Inflammatory macrophage treated with lipopolysaccharide for 4 hours (primary cell): ENCODE measurements at regions not wholly inside any gene's neighbourhood (a gene's known extent, or its start where the extent isn't known, plus 50 kb on each side); places are given as distances from the start of the nearest gene placed in this dataset.

Experiments used
- DNase-seq: peaks from one replicate; pipeline ENCODE4 v3.0.0-alpha.2; 2020

- DNase-seq = no peak
Measured at GRCh38 chr1:4017636-4018365, 117.7 kb upstream of the C1orf174 start.

- no peak for DNase-seq
Measured at GRCh38 chr1:4018466-4019146, 118.5 kb upstream of the C1orf174 start.

DNA sequence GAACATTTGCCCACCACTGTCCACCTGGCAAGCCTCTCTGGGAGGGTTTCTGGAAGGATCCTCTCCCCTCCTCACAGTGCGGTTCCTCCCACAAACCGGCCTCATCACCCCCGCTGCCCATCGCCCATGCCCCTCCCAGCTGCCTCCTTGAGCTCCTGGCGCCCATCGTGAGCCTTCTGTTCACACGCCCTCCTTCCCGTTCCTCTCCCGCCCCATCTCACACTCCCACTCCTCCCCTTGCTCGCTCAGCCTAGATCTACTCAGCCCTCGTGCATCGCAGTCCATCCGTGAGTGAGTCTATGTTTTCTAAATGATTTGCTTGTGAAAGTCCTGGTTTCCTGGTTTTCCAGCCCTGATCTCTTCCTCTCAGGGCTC, 119.1 kb upstream of the C1orf174 start:
- DNase-seq = no peak

- DNase-seq = no peak
Measured at GRCh38 chr1:4019606-4020331, 119.7 kb upstream of the C1orf174 start.

DNA sequence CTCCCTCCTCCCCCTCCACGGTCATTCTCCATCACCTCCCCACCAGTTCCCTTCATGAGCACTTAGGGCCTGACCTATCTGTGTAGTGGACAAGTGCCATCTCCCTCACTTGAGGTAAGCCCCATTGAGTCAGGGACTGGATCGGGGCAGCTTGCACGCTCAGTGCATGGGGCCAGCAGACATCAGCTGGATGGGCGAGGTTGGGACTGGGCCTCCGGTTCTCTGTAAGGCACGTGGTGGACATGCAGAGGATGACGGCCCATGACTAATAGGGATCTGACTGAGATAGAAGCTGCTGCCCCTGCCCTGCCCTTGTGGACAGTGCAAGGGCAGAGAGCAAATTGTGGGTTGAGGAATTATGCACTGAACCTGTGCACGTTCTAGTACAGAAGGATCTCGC, 120.4 kb upstream of the C1orf174 start:
- no peak for DNase-seq

GRCh38 chr1:4021136-4021973, 121.3 kb upstream of the C1orf174 start:
- DNase-seq = no peak

- no peak for DNase-seq
Measured at GRCh38 chr1:4021974-4022268, 121.8 kb upstream of the C1orf174 start.

GRCh38 chr1:4022715-4023114, 122.6 kb upstream of the C1orf174 start:
- no peak for DNase-seq

DNA sequence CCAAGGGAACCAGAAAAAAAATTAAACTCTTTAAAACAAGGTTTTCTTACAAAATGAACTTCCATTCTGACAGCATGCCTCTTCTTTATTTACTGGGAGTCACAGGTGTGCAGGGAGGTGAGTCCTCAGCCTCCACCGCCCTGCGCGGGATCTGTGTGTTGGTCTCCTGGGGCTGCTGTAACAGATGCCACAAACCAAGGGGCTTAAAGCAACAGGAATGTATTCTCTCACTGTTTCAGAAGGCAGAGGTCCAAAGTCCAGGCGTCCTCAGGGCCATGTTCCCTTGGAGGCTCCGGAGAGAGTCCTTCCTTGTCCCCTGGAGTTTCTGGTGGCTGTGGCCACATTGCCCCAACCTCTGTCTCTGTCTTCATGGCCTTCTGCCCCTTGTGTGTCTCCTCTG, 123.6 kb upstream of the C1orf174 start:
- DNase-seq = no peak

DNA sequence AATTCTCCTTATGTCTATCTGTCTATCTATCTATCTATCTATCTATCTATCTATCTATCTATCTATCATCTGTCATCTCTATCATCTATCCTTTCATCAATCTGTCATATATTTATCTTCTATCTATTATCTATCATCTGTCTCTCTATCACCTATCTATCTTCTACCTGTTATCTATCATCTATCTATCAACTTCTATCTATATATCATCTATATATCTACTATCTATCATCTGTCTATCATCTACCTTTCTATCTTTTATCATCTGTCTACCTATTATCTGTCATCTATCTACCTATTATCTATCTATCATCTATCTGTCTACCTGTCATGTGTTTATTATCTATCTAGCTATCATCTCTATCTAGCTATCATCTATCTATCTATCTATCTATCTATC, 124.7 kb upstream of the C1orf174 start:
- DNase-seq = no peak

DNA sequence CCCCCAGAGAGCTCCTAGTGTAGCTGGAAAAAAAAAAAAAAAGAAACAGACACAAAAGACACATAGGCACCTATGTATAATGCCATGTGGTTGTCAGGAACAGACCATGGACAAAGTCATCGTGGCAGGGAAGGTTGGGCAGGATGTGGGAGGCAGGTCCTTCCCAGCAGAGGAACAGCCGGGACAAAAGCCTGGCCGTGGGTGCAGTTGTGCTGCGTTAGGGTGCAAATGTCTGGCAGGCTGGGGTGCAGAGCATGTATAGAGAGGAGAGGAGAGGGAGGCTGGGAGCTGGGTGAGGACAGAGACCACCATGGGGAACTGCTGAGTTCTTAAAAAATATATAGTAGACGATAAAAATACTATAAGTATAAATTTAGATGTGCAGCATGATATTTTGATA, 125.7 kb upstream of the C1orf174 start:
- no peak for DNase-seq

DNA sequence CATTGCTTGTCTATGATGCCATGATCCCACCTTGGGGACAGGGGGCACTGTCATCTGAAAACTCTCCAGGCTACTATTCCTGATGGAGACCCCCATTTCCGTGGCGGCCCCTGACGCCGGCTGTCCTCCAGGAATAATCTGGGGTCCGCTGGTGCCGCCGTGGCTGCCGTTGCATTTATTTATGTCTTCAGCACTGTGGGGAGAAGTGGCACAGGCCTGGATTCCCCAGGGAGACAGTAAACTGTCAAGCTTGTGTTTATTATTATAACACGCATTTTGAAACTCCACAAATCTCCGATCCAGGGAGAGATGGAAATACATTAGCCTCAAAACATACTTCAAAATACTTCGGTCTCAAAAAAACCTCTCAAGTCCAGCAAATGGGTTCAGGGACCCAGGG, 126.9 kb upstream of the C1orf174 start:
- DNase-seq = no peak

DNA sequence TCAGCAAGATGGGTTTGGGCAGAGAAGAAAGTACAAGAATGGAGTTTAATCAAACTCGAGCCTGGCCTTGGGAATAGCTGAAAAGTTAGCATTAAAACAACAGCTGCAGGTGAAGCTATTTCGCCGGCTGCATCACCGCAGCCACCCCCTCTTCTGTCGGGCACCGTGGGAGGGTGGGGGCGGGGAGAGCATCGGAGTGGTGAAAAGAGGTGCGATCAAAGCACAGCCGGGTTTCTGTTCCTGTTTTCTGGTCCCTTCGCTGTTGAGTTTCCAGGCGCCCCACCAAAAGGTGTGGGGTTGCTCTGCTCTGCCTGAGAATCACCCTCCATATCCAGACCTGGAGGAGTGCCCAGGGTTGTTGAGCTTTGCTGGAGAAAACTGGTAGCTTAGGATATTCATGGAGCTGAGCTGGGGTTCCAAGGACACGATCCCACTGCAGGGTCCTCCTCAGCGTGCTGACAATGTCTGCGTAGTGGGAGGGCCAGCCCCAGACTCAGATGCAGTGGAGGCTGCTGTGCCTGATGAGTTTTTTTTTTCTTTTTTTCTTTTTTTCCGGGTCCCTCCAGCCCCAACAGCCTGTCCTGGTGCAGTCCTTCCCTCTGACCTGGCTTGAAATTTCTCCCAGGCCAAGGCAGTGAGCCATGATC, 127.5 kb upstream of the C1orf174 start:
- no peak for DNase-seq

DNA sequence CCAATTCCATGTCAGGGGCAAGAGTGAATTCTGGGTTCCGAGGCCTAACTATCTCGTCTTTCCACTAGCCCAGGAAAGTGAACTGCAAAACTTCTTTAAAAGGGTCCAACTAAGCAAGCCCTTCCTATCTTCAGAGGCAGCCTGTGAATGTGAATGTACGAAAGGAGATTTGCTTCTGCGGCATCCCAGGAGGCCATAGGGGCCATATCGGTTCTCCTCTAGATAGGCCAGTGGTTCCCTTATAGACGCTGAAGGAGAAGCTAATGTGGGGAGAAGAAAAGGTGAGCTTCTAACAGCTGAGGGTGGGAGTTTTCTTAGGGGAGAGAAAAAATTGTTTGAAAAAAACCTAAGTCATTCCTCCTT, 128.0 kb upstream of the C1orf174 start:
- no peak for DNase-seq

GRCh38 chr1:4029376-4029775, 129.3 kb upstream of the C1orf174 start:
- no peak for DNase-seq

DNA sequence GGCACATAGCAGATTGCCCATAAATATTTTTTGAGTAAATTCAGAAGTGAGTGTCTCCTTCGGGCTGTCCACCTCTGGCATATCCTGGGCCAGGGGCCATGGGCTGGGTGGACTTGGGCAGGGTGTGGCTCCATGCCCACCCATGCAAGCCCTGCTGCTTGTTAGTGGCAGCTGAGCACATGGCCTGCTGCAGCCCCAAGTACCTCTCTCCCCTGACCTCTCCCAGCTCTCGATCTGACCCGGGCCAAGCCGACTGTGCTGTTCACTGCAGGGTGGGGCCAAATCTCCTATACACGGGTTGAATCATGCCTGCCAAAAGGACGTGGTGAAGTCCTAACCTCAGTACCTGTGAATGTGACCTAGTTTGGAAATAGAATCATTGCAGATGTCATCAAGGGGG, 132.5 kb upstream of the C1orf174 start:
- no peak for DNase-seq

GRCh38 chr1:4033129-4033676, 133.1 kb upstream of the C1orf174 start:
- DNase-seq = no peak

DNA sequence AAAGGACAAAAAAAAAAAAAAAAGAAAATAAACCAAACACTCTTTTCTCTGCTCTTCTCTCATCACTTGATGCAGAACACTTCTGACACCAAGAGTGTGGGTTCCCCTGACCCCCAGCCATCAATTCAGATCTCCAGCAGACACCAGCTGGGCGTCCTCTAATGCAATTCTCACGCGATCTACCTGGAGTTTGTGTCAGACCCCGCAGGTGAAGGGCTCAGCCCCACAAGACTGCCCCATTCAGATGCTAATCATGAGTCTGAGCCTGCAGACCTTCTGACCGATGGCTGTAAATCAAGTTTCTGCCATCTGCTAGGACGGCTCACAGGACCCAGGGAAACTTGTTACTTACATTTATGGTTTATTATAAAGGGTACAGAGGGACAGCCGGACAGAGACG, 133.6 kb upstream of the C1orf174 start:
- DNase-seq = no peak

GRCh38 chr1:4034318-4034887, 134.3 kb upstream of the C1orf174 start:
- DNase-seq = no peak

GRCh38 chr1:4044967-4045366, 144.9 kb upstream of the C1orf174 start:
- DNase-seq = no peak

GRCh38 chr1:4045397-4046010, 145.4 kb upstream of the C1orf174 start:
- no peak for DNase-seq
